Activated T-cell treated with anti-CD3 and anti-CD28 coated beads, Interleukin-2, amount 50 U/mL, for 24 hours (primary cell): ENCODE measurements at regions not wholly inside any gene's neighbourhood (a gene's known extent, or its start where the extent isn't known, plus 50 kb on each side); places are given as distances from the start of the nearest gene placed in this dataset.
"Not testable (repeated sequence)": the region's sequence is repeated elsewhere in the genome, so short reads cannot be mapped to it uniquely, and the experiment has no call there.

Experiments
- DNase-seq: peaks from one replicate; pipeline ENCODE4 v3.0.0-alpha.2; 2020
- H3K27ac Mint-ChIP-seq: 2 replicates; pipeline ENCODE4 v1.8.0; 2020; ENCODE audit warnings: mild to moderate bottlenecking, mixed read lengths
- H3K27me3 Mint-ChIP-seq: 2 replicates; pipeline ENCODE4 v1.8.0; 2020; ENCODE audit warnings: mixed read lengths
- H3K36me3 Mint-ChIP-seq: 2 replicates; pipeline ENCODE4 v1.8.0; 2020; ENCODE audit warnings: low read depth, mixed read lengths
- H3K4me1 Mint-ChIP-seq: 2 replicates; pipeline ENCODE4 v1.8.0; 2020; ENCODE audit warnings: low read depth, mixed read lengths
- H3K4me3 Mint-ChIP-seq: 2 replicates; pipeline ENCODE4 v1.8.0; 2020; ENCODE audit warnings: mild to moderate bottlenecking, moderate library complexity, mixed read lengths
- H3K9me3 Mint-ChIP-seq: 2 replicates; pipeline ENCODE4 v1.8.0; 2020; ENCODE audit warnings: mixed read lengths

GRCh38 chr7:149930374-149931068 is 56.8 kb downstream of the ATP6V0E2 start:
- not testable (repeated sequence) for H3K9me3 Mint-ChIP-seq, H3K27ac Mint-ChIP-seq, H3K36me3 Mint-ChIP-seq, DNase-seq, H3K27me3 Mint-ChIP-seq, H3K4me3 Mint-ChIP-seq, H3K4me1 Mint-ChIP-seq

- not testable (repeated sequence) for H3K27ac Mint-ChIP-seq
These were observed 60.0 kb downstream of the ATP6V0E2 start for GRCh38 chr7:149933776-149934175.

GRCh38 chr7:149947346-149947745 is 73.6 kb downstream of the ATP6V0E2 start:
- not testable (repeated sequence) for H3K27ac Mint-ChIP-seq, H3K27me3 Mint-ChIP-seq, H3K36me3 Mint-ChIP-seq, H3K4me3 Mint-ChIP-seq, H3K9me3 Mint-ChIP-seq, DNase-seq
- H3K4me1 Mint-ChIP-seq, result peaks cover 11% of the 10 kb centered on the region

More at GRCh38 chr7:149933776-149934175, 60.0 kb downstream of the ATP6V0E2 start:
- not testable (repeated sequence) for DNase-seq, H3K4me3 Mint-ChIP-seq, H3K4me1 Mint-ChIP-seq, H3K9me3 Mint-ChIP-seq, H3K36me3 Mint-ChIP-seq, H3K27me3 Mint-ChIP-seq

GRCh38 chr7:149948444-149948843 is 74.7 kb downstream of the ATP6V0E2 start:
- H3K4me3 Mint-ChIP-seq, H3K27ac Mint-ChIP-seq, H3K27me3 Mint-ChIP-seq, DNase-seq, H3K36me3 Mint-ChIP-seq, H3K9me3 Mint-ChIP-seq: not testable (repeated sequence)
- peaks cover 11% of the 10 kb centered on the region for H3K4me1 Mint-ChIP-seq

GRCh38 chr7:149949863-149950577 is 76.3 kb downstream of the ATP6V0E2 start:
- H3K27ac Mint-ChIP-seq, result peak overlapping the region; percentile 69
- not testable (repeated sequence) for H3K4me3 Mint-ChIP-seq

GRCh38 chr7:149950578-149950924 is 76.8 kb downstream of the ATP6V0E2 start:
- H3K4me1 Mint-ChIP-seq, result peaks cover 11% of the 10 kb centered on the region
- not testable (repeated sequence) for H3K36me3 Mint-ChIP-seq, H3K9me3 Mint-ChIP-seq, H3K27me3 Mint-ChIP-seq, H3K27ac Mint-ChIP-seq, DNase-seq, H3K4me3 Mint-ChIP-seq

More at GRCh38 chr7:149949863-149950577, 76.3 kb downstream of the ATP6V0E2 start:
- H3K4me1 Mint-ChIP-seq, result peaks cover 11% of the 10 kb centered on the region
- H3K9me3 Mint-ChIP-seq, H3K27me3 Mint-ChIP-seq, H3K36me3 Mint-ChIP-seq: not testable (repeated sequence)
- DNase-seq, result peak; percentile 37

GRCh38 chr7:149951579-149951978 is 77.8 kb downstream of the ATP6V0E2 start:
- not testable (repeated sequence) for H3K36me3 Mint-ChIP-seq, H3K9me3 Mint-ChIP-seq

GRCh38 chr7:149958880-149959279 is 85.1 kb downstream of the ATP6V0E2 start:
- H3K9me3 Mint-ChIP-seq, result peaks cover 14% of the 10 kb centered on the region
- not testable (repeated sequence) for DNase-seq, H3K4me3 Mint-ChIP-seq, H3K36me3 Mint-ChIP-seq, H3K27me3 Mint-ChIP-seq, H3K27ac Mint-ChIP-seq
- H3K4me1 Mint-ChIP-seq, result peaks cover 20% of the 10 kb centered on the region

More at GRCh38 chr7:149951579-149951978, 77.8 kb downstream of the ATP6V0E2 start:
- H3K4me1 Mint-ChIP-seq, result peaks cover 11% of the 10 kb centered on the region
- not testable (repeated sequence) for H3K4me3 Mint-ChIP-seq, H3K27ac Mint-ChIP-seq, H3K27me3 Mint-ChIP-seq, DNase-seq

- Mint-ChIP-seq H3K4me1 (peaks cover 20% of the 10 kb centered on the region), H3K9me3 (peaks cover 14% of the 10 kb centered on the region), H3K27ac (peak overlapping the region; percentile 88)
- not testable (repeated sequence) for H3K4me3 Mint-ChIP-seq, DNase-seq, H3K36me3 Mint-ChIP-seq, H3K27me3 Mint-ChIP-seq
These were observed 87.1 kb downstream of the ATP6V0E2 start for GRCh38 chr7:149960863-149961262.

GRCh38 chr7:149961878-149962277 is 88.1 kb downstream of the ATP6V0E2 start:
- H3K4me3 Mint-ChIP-seq, result not testable (repeated sequence)

GRCh38 chr7:149962685-149963319 is 89.0 kb downstream of the ATP6V0E2 start:
- peak overlapping the region; percentile 82 for H3K27ac Mint-ChIP-seq
- H3K9me3 Mint-ChIP-seq, result peaks cover 14% of the 10 kb centered on the region
- not testable (repeated sequence) for H3K36me3 Mint-ChIP-seq, DNase-seq, H3K27me3 Mint-ChIP-seq, H3K4me3 Mint-ChIP-seq
- peaks cover 20% of the 10 kb centered on the region for H3K4me1 Mint-ChIP-seq

More at GRCh38 chr7:149961878-149962277, 88.1 kb downstream of the ATP6V0E2 start:
- H3K27ac Mint-ChIP-seq, result peak overlapping the region; percentile 82
- H3K36me3 Mint-ChIP-seq, H3K27me3 Mint-ChIP-seq: not testable (repeated sequence)
- DNase-seq, result peak; percentile 41
- H3K4me1 Mint-ChIP-seq, result peaks cover 20% of the 10 kb centered on the region
- peaks cover 14% of the 10 kb centered on the region for H3K9me3 Mint-ChIP-seq

GRCh38 chr7:149963985-149964384 is 90.2 kb downstream of the ATP6V0E2 start:
- H3K4me3 Mint-ChIP-seq, H3K27ac Mint-ChIP-seq, H3K27me3 Mint-ChIP-seq, DNase-seq, H3K36me3 Mint-ChIP-seq: not testable (repeated sequence)
- peaks cover 14% of the 10 kb centered on the region for H3K9me3 Mint-ChIP-seq
- H3K4me1 Mint-ChIP-seq, result peaks cover 20% of the 10 kb centered on the region

- not testable (repeated sequence) for H3K36me3 Mint-ChIP-seq, H3K27me3 Mint-ChIP-seq, H3K4me3 Mint-ChIP-seq, H3K9me3 Mint-ChIP-seq, DNase-seq, H3K27ac Mint-ChIP-seq
- H3K4me1 Mint-ChIP-seq, result peaks cover 12% of the 10 kb centered on the region
These were observed 92.7 kb downstream of the ATP6V0E2 start for GRCh38 chr7:149966444-149966843.

GRCh38 chr7:149972977-149973376 is 99.2 kb downstream of the ATP6V0E2 start:
- not testable (repeated sequence) for H3K4me1 Mint-ChIP-seq, DNase-seq, H3K27me3 Mint-ChIP-seq, H3K27ac Mint-ChIP-seq, H3K36me3 Mint-ChIP-seq, H3K9me3 Mint-ChIP-seq, H3K4me3 Mint-ChIP-seq

GRCh38 chr7:149973681-149974080 is 99.9 kb downstream of the ATP6V0E2 start:
- H3K36me3 Mint-ChIP-seq, H3K27me3 Mint-ChIP-seq, H3K9me3 Mint-ChIP-seq, H3K4me3 Mint-ChIP-seq, H3K27ac Mint-ChIP-seq, H3K4me1 Mint-ChIP-seq, DNase-seq: not testable (repeated sequence)
